Body of pancreas (tissue), 4 donors: ENCODE measurements at regions not wholly inside any gene's neighbourhood (a gene's known extent, or its start where the extent isn't known, plus 50 kb on each side); places are given as distances from the start of the nearest gene placed in this dataset.

Source experiments
- ATAC-seq: fragments of 150-250 bp; one replicate; pipeline ENCODE4 v1.9.1; 2016
- DNase-seq, 4 donors: peaks; one replicate each; pipeline ENCODE4 v3.0.0-alpha.2; 2019
- H3K27ac ChIP-seq, 4 donors: fragments of 200-600 bp; sonication (generic); 1 replicate in 3 of 4; 2 replicates in 1 of 4; pipeline versions ENCODE4 v1.5.1 to v1.6.1; 2016 to 2019; ENCODE audit warnings: mild to moderate bottlenecking in 1 of 4, mixed read lengths in 1 of 4, moderate library complexity in 1 of 4
- H3K27me3 ChIP-seq, 2 donors: fragments of 200-600 bp; sonication (generic); one replicate each; pipeline ENCODE4 v1.6.0; 2016; ENCODE audit warnings: mild to moderate bottlenecking in 1 of 2
- H3K36me3 ChIP-seq, 2 donors: fragments of 200-600 bp; sonication (generic); replicated peaks in 1 of 2; 2 replicates each; pipeline ENCODE4 v1.5.1; 2016; ENCODE audit warnings: low read depth in 2 of 2; ENCODE audit not compliant: insufficient read depth in 1 of 2
- H3K4me1 ChIP-seq: fragments of 200-600 bp; sonication (generic); one replicate; pipeline ENCODE4 v1.6.0; 2016
- H3K4me3 ChIP-seq, 2 donors: fragments of 200-600 bp; sonication (generic); 1 replicate in 1 of 2; 2 replicates in 1 of 2; pipeline ENCODE4 v1.5.1; 2016 to 2019
- H3K9me3 ChIP-seq, 3 donors: fragments of 200-600 bp; sonication (generic); 1 replicate in 2 of 3; 2 replicates in 1 of 3; pipeline ENCODE4 v1.5.1; 2016
- POLR2A ChIP-seq, 3 donors: fragments of 450-650 bp; IDR thresholded peaks; one replicate each; pipeline ENCODE4 v1.6.1; 2016; ENCODE audit warnings: antibody characterized with exemption in 3 of 3, mild to moderate bottlenecking in 2 of 3
- WGBS, 2 donors: methylation state at CpG; one replicate each; pipeline ENCODE4 v1.1.5; 2017; 5-methylcytosine and 5-hydroxymethylcytosine counted together
- intact Hi-C: fragments of 100-400 bp; cut with DNase I; formaldehyde crosslinking; loops from one replicate; pipeline ENCODE4 v1.15.1; 2023
- TF ChIP-seq, protein P1 (sequence below), 7 experiments: fragments of 450-650 bp in 4 of 7; fragments of 200-600 bp in 3 of 7; sonication (generic) in 3 of 7; IDR thresholded peaks; one replicate each; pipeline ENCODE4 v1.5.1; 2016 to 2019; ENCODE audit warnings: antibody characterized with exemption in 7 of 7

DNA sequence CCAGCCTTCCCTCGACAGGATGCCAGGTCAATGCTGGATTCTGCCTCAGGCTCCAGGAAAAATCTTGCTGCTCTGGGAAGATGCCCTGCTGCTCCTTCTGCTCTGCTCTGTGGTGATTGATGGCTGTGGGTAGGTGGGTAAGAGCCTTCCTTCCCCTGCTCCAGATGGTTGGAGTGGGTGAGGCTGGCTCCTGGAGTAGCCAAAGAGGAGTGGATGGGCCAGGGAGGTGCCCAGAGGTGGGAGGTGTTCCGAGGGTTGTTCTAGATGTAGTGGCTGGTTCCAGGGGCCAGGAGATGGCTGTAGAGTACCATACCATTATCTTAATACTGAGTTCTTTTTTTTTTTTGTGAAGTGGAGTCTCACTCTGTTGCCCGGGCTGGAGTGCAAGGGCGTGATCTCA is 99.6 kb upstream of the THY1 start:
- no peaks in the 10 kb centered on the region for H3K9me3 ChIP-seq
- 71 to 78% methylated on average over 3 to 4 of the region's 4 CpGs for WGBS, 2 donors
- intact Hi-C loops: no loop called here
- no peak overlapping the region for H3K4me3 ChIP-seq
- DNase-seq (no peak), ATAC-seq (no peak)
- no peak overlapping the region for H3K27ac ChIP-seq
- H3K27me3 ChIP-seq: no peaks in the 10 kb centered on the region
- TF ChIP-seq, protein P1, sequence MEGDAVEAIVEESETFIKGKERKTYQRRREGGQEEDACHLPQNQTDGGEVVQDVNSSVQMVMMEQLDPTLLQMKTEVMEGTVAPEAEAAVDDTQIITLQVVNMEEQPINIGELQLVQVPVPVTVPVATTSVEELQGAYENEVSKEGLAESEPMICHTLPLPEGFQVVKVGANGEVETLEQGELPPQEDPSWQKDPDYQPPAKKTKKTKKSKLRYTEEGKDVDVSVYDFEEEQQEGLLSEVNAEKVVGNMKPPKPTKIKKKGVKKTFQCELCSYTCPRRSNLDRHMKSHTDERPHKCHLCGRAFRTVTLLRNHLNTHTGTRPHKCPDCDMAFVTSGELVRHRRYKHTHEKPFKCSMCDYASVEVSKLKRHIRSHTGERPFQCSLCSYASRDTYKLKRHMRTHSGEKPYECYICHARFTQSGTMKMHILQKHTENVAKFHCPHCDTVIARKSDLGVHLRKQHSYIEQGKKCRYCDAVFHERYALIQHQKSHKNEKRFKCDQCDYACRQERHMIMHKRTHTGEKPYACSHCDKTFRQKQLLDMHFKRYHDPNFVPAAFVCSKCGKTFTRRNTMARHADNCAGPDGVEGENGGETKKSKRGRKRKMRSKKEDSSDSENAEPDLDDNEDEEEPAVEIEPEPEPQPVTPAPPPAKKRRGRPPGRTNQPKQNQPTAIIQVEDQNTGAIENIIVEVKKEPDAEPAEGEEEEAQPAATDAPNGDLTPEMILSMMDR (IDR thresholded peaks at IDR 0.05): no peak
- no peak for TF ChIP-seq POLR2A (IDR thresholded peaks at IDR 0.05)
- no peaks in the 10 kb centered on the region for H3K4me1 ChIP-seq
- H3K36me3 ChIP-seq: no peaks in the 10 kb centered on the region

- TF ChIP-seq, protein P1 (IDR thresholded peaks at IDR 0.05): no peak
- no peak for TF ChIP-seq POLR2A (IDR thresholded peaks at IDR 0.05)
- no peaks in the 10 kb centered on the region for H3K4me1 ChIP-seq
- ATAC-seq (no peak), DNase-seq (no peak)
- H3K4me3 ChIP-seq: no peak overlapping the region
- no peaks in the 10 kb centered on the region for H3K27me3 ChIP-seq
- no peaks in the 10 kb centered on the region for H3K9me3 ChIP-seq
- intact Hi-C loops: no loop called here
- 83 to 87% methylated on average over 4 to 11 of the region's 11 CpGs for WGBS, 2 donors
- no peak overlapping the region for H3K27ac ChIP-seq
- no peaks in the 10 kb centered on the region for H3K36me3 ChIP-seq
Measured at GRCh38 chr11:119521551-119521950, 98.6 kb upstream of the THY1 start.

DNA sequence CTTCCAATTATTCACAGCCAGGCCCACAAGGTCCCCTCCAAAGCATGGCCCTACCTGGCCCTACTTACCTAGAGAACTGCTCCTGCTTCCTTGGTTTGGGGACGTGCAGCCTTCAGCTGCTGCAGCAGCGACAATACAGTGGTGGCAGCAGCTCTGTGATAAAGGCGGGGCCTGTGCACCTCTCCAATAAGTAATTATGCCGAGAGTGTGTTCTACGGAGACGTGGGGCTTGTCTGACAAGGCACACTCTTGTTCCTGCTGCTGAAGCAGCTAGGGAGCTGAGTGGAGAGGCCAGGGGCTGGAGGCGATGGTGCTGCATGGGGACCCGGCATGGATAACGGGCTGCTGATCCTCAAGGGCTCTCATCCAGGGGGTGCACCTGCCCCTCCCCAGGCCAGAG is 98.0 kb upstream of the THY1 start:
- H3K27me3 ChIP-seq: no peaks in the 10 kb centered on the region
- H3K27ac ChIP-seq: no peak overlapping the region
- TF ChIP-seq, protein P1 (IDR thresholded peaks at IDR 0.05): no peak
- no peak for TF ChIP-seq POLR2A (IDR thresholded peaks at IDR 0.05)
- no peaks in the 10 kb centered on the region for H3K9me3 ChIP-seq
- no peaks in the 10 kb centered on the region for H3K4me1 ChIP-seq
- intact Hi-C loops: no loop called here
- WGBS, 2 donors: 89 to 91% methylated on average over 9 of the region's 9 CpGs
- no peaks in the 10 kb centered on the region for H3K36me3 ChIP-seq
- no peak for DNase-seq
- no peak for ATAC-seq
- no peak overlapping the region for H3K4me3 ChIP-seq

GRCh38 chr11:119520400-119520799 is 97.4 kb upstream of the THY1 start:
- H3K36me3 ChIP-seq: no peaks in the 10 kb centered on the region
- H3K4me1 ChIP-seq: no peaks in the 10 kb centered on the region
- intact Hi-C loops: no loop called here
- 90 to 91% methylated on average over 1 of the region's 1 CpG for WGBS, 2 donors
- H3K9me3 ChIP-seq: no peaks in the 10 kb centered on the region
- no peaks in the 10 kb centered on the region for H3K27me3 ChIP-seq
- TF ChIP-seq, protein P1 (IDR thresholded peaks at IDR 0.05): no peak
- TF ChIP-seq POLR2A (IDR thresholded peaks at IDR 0.05): no peak
- no peak overlapping the region for H3K4me3 ChIP-seq
- ATAC-seq (no peak), DNase-seq (no peak)
- no peak overlapping the region for H3K27ac ChIP-seq

DNA sequence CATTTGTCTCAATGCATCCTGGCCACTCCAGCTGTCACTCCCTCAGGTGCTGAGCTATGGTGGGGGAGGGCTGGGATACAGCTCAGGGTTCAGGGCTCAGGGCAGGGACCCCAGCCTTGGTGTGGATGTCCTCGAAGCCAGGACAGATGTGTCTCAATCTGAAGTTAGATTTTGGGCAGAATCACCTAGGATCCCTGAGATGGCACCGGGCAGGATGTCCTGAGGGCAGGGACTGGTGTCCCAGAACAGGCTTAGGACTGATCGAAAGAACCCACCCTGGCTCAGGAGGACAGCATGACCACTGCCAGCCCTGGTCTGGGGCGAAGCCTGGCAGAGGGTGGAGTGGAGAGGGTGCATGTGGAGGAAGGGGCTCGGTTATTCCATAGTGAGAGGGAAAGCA is 96.8 kb upstream of the THY1 start:
- WGBS, 2 donors: 61 to 71% methylated on average over 4 to 5 of the region's 5 CpGs
- H3K27me3 ChIP-seq: no peaks in the 10 kb centered on the region
- no peaks in the 10 kb centered on the region for H3K9me3 ChIP-seq
- H3K4me3 ChIP-seq: no peak overlapping the region
- intact Hi-C loops: no loop called here
- ATAC-seq: no peak
- H3K27ac ChIP-seq: no peak overlapping the region
- no peaks in the 10 kb centered on the region for H3K4me1 ChIP-seq
- H3K36me3 ChIP-seq: no peaks in the 10 kb centered on the region
- no peak for TF ChIP-seq POLR2A (IDR thresholded peaks at IDR 0.05)
- TF ChIP-seq, protein P1 (IDR thresholded peaks at IDR 0.05): no peak
- no peak for DNase-seq
